HG02852 (cell line): ENCODE measurements at regions not wholly inside any gene's neighbourhood (a gene's known extent, or its start where the extent isn't known, plus 50 kb on each side); places are given as distances from the start of the nearest gene placed in this dataset.

ENCODE experiments used
- ATAC-seq: cut with Tn5 transposase; IDR thresholded peaks from one replicate; pipeline ENCODE4 v1.9.1; 2021; ENCODE audit warnings: mild to moderate bottlenecking, moderate library complexity; ENCODE audit not compliant: unreplicated experiment

DNA sequence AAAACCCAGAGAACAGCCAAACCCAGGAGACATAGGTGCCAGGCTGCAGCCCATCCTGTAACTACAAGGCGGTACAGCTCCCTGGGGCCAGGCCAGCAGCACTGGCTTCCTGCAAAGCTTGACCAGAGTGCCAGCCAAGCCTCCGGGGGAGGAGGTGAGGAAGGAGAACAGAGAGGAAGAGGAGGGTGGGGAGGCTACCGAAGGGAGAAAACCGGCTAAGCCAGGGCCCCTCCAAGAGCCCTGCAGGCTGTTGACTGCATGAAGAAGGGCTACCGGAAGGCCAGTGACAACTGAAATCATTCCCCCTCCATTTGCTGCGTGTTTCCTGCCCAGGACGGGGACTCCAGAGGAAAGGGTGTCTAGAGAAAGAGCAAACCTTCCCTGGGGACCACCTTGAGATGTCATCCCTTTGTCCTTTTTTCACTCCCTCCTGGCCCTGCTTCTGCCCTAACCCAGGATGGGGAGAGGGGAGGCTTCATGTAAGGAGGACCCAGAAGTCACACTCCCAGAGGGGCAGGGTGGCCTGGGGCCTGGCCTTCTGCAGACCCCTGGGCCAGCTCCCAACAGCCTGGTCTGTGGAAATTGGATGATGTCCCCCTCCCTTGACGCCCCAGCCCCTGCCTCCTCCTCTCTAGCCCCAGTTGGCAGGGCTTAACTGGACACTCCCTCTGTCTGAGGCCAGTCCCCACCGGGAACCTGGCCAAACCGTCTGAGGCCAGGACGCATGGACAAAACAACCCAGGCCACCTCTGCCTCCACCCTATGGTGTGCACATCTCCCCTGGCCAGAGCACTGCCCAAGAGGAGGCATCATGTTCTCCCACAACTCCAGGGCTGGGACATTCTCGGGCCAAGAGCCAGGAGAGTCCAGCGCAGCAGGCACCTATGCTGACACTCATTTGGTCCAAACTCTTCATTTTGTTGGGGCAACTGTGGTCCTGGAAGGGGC, 207.8 kb downstream of the CYP26B1 start:
- ATAC-seq, result no peak

- no peak for ATAC-seq
Measured at GRCh38 chr2:71938659-71939587, 208.7 kb downstream of the CYP26B1 start.

DNA sequence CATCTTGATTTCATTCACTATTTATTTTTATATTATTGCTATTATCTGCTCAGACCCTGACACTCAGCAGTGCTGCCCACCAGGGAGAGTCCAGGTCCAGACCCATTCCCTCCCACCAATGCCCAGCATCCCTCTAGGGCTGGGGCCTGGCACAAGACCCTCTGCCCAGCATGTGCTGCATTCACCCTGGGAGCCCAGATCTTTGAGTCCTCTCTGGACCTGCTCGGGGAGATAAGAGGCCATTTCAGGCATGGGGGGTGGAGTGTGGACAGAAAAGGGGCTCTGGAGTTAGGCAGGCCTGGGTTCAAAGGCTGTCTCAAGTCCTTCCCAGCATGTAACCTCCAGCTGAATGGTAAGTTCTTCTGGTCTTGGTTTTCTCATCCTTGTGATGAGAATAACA, 209.6 kb downstream of the CYP26B1 start:
- ATAC-seq, result no peak

DNA sequence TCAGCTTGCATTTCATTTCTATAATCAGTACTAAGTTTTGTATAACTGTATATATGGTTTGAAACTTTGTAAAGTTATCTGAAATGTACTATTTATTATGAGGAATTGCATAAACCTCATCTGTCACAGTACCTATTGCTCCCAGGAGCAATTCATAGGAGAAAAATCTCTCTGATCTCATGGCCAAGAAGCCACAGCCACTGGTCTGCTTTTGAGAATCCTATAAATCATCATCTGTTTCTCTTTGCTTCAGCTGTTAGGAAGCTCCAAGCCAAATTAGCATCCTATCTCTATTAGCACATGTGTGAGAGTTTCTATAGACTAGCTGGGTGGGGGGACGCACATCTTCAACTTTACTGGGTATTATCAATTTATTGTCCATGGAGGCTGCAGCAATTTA, 210.3 kb downstream of the CYP26B1 start:
- ATAC-seq, result no peak

DNA sequence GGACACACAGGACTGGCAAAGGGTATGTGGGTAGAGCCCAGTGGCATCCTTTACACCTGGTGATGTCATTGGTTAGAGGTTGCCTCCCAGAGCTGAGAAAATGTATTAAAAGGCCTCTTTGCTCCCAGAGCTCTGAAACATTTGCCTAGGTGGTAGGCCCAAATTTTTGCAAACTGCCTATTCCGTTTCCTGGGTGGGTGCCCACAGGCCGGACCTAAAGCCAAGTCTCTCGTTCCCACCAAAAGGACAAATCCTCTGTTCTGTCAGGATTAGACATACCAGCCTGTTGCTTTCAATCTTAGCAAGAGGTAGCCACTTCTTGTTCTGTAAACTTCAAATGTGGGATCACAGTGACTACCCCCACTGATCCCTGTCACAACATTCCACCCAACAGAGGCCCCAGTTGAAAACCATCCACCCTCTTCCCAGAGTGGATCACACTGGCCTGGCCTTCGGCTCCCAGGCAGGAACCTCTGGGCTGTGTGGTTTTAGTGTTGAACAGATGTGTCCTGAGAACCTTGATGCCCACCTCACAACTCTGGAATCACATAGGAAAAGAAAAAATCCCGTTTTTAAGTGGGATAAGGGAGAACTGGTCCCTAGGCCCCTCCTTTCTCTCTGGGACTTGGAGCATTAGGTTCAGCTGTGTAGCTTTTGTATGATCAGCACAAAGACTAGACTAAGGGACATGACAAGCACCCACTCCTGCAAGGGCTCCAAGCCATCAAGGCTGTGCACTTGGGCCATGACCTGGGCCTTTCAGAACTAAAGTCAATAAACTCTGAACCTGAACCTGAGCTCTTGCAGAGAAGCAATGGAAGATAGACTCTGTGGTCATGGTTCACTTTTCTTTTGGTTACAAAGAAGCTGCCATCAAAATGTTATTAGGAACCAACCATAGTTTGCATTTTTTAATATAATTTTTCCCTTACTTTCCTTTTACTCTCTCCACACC, 211.3 kb downstream of the CYP26B1 start:
- ATAC-seq, result no peak

GRCh38 chr2:71935262-71935848, 212.3 kb downstream of the CYP26B1 start:
- ATAC-seq, result no peak

GRCh38 chr2:71934595-71935261, 212.9 kb downstream of the CYP26B1 start:
- ATAC-seq, result no peak

- no peak for ATAC-seq
Measured at GRCh38 chr2:71934320-71934593, 213.4 kb downstream of the CYP26B1 start.

- ATAC-seq, result no peak
Measured at GRCh38 chr2:71933467-71934319, 214.0 kb downstream of the CYP26B1 start.

- no peak for ATAC-seq
Measured at GRCh38 chr2:71932780-71933466, 214.7 kb downstream of the CYP26B1 start.

GRCh38 chr2:71932037-71932779, 215.5 kb downstream of the CYP26B1 start:
- no peak for ATAC-seq

- no peak for ATAC-seq
Measured at GRCh38 chr2:71930049-71930681, 217.5 kb downstream of the CYP26B1 start.

DNA sequence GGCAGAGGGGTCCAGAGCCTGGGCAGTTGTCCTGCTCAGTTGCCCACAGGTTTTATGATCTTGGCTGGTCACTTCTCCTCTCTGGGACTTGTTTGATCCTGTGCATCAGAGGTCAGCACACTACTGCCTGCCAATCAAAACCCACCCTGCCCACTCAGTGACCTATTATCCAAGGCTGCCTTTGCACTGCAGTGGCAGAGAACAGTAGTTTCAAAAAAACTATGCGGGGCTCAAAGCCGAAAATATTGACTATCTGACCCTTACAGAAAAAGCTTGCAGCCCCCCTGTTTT, 218.2 kb downstream of the CYP26B1 start:
- ATAC-seq, result no peak

DNA sequence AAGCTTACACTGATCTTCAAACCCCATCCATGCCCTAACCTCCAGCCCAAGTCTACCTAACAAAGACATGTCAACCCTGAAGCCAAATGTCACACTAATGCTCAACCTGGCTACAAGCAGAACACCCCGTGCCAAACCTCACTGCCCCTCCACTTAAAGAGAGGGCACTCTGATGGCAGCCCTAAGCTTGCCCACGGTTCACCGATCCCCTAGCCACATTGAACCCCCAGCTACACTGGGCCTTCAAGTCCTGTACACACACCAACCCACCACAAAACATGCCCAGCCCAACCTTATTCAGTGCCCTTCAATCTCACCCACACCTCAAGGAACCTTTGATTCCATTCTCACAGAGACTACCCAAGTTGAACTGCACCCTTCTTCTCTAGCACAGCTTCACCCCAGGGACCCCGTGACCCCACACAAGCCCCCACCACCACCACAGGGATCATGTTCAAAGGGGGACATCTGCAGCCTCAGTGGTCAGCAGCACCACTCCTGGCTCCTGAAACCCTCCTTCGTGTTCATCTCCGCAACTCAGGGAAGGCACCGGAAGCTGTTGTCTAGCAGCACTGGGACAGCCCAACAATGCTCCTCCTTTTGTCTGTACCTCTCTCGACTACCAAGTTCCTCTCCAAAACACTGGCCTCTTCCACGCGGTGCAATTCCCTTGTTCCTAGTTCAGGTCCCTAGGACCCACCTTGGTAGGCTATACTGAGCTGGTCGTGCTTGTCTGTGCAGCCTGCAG, 218.8 kb downstream of the CYP26B1 start:
- ATAC-seq, result no peak

- ATAC-seq, result no peak
Measured at GRCh38 chr2:71927757-71928715, 219.6 kb downstream of the CYP26B1 start.
